ENCODE measurements at regions not wholly inside any gene's neighbourhood (a gene's known extent, or its start where the extent isn't known, plus 50 kb on each side); places are given as distances from the start of the nearest gene placed in this dataset.

DNA sequence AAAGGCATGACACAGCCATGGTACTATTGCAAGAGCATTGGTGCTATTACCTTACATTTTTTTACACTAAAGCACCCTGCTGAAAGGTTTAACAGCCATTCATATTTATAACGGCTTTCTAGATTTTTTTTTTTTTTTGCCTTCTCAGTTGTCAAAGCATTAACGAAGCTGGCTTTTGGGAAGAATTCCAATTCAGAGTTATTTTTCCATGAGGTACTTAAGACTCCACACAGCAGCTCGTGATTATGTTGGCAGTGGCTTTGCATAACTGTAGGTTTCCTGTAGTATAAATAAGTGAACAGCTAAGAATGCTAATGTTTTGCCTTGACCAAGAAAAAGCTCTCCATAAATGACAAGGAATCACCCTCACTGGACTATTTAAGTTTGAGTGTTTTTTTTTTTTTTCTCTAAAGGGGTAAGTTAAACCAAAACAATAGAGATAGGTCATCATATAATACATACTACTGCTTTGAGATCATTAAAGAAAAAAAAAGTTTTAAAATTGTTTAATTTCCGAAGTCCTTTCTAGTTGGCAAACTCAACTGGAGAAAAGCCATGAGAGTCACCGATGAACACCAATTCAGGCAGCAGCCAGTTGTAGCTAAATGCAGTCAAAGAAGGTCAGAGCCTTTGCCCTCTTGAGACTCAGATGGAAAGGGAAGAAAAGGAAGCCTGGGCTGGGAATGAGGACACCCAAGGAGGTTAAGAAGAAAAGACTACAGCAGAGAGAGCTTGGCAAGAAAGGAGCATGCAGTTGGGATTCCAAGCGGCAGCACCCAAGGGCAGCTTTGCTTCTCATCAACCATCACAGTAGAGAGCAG, 187.4 kb upstream of the NCKAP5 start:
- Histone ChIP-seq H3K4me3 (ENCODE audit: low read depth in 1 of 2, low read length in 2 of 2) (no peak overlapping the region), H3K9me3 (ENCODE audit: control insufficient read depth in 1 of 2, low read length in 2 of 2) (no peaks in the 10 kb centered on the region), H3K4me1 (ENCODE audit: control insufficient read depth in 1 of 2, insufficient read depth in 2 of 2, low read length in 2 of 2) (no peaks in the 10 kb centered on the region), H3K9ac (ENCODE audit: low read depth in 1 of 2, low read length in 2 of 2) (no peak overlapping the region), H3K27me3 (ENCODE audit: control insufficient read depth in 1 of 2, insufficient read depth in 2 of 2, low read length in 2 of 2) (no peaks in the 10 kb centered on the region), H3K36me3 (ENCODE audit: control insufficient read depth in 1 of 2, insufficient read depth in 2 of 2, low read length in 2 of 2) (no peaks in the 10 kb centered on the region), H3K27ac (ENCODE audit: low read depth, low read length) (no peak overlapping the region)

GRCh38 chr2:133756833-133757232, 188.6 kb upstream of the NCKAP5 start:
- no peaks in the 10 kb centered on the region for H3K36me3 ChIP-seq (ENCODE audit: control insufficient read depth in 1 of 2, insufficient read depth in 2 of 2, low read length in 2 of 2)
- H3K27me3 ChIP-seq (ENCODE audit: control insufficient read depth in 1 of 2, insufficient read depth in 2 of 2, low read length in 2 of 2), result no peaks in the 10 kb centered on the region
- no peaks in the 10 kb centered on the region for H3K9me3 ChIP-seq (ENCODE audit: control insufficient read depth in 1 of 2, low read length in 2 of 2)
- H3K4me1 ChIP-seq (ENCODE audit: control insufficient read depth in 1 of 2, insufficient read depth in 2 of 2, low read length in 2 of 2), result no peaks in the 10 kb centered on the region
- no peak overlapping the region for H3K27ac ChIP-seq (ENCODE audit: low read depth, low read length)
- H3K9ac ChIP-seq (ENCODE audit: low read depth in 1 of 2, low read length in 2 of 2), result no peak overlapping the region
- no peak overlapping the region for H3K4me3 ChIP-seq (ENCODE audit: low read depth in 1 of 2, low read length in 2 of 2)

DNA sequence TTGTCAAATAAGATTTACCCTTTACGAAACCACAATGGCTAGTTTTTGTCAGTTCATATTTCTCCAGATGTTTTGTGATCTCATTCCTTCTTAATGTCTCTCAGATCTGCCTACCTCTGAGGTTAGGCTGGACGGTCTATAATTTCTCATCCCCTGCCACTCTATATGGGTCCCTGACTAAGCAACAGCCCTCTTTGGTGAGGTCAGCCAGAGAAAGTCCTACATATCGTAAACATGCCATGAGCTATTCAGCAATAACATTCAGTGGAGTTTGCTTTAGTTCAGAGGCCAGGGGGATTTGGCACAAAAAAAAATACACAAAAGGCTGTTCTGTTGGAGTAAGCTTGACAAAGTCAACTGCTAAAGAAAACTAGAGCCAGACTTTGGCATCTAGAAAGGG, 192.1 kb upstream of the NCKAP5 start:
- H3K4me3 ChIP-seq (ENCODE audit: low read depth in 1 of 2, low read length in 2 of 2), result no peak overlapping the region
- no peaks in the 10 kb centered on the region for H3K9me3 ChIP-seq (ENCODE audit: control insufficient read depth in 1 of 2, low read length in 2 of 2)
- H3K27ac ChIP-seq (ENCODE audit: low read depth, low read length), result no peak overlapping the region
- no peak overlapping the region for H3K9ac ChIP-seq (ENCODE audit: low read depth in 1 of 2, low read length in 2 of 2)
- no peaks in the 10 kb centered on the region for H3K27me3 ChIP-seq (ENCODE audit: control insufficient read depth in 1 of 2, insufficient read depth in 2 of 2, low read length in 2 of 2)
- H3K36me3 ChIP-seq (ENCODE audit: control insufficient read depth in 1 of 2, insufficient read depth in 2 of 2, low read length in 2 of 2), result no peaks in the 10 kb centered on the region
- H3K4me1 ChIP-seq (ENCODE audit: control insufficient read depth in 1 of 2, insufficient read depth in 2 of 2, low read length in 2 of 2), result no peaks in the 10 kb centered on the region

- Histone ChIP-seq H3K27ac (ENCODE audit: low read depth, low read length) (no peak overlapping the region), H3K36me3 (ENCODE audit: control insufficient read depth in 1 of 2, insufficient read depth in 2 of 2, low read length in 2 of 2) (no peaks in the 10 kb centered on the region)
These were observed 197.4 kb upstream of the NCKAP5 start for GRCh38 chr2:133765658-133766057.

GRCh38 chr2:133766164-133766832, 198.0 kb upstream of the NCKAP5 start:
- H3K4me1 ChIP-seq (ENCODE audit: control insufficient read depth in 1 of 2, insufficient read depth in 2 of 2, low read length in 2 of 2), result no peaks in the 10 kb centered on the region
- H3K27me3 ChIP-seq (ENCODE audit: control insufficient read depth in 1 of 2, insufficient read depth in 2 of 2, low read length in 2 of 2), result no peaks in the 10 kb centered on the region
- H3K27ac ChIP-seq (ENCODE audit: low read depth, low read length), result no peak overlapping the region
- H3K9ac ChIP-seq (ENCODE audit: low read depth in 1 of 2, low read length in 2 of 2), result no peak overlapping the region
- H3K36me3 ChIP-seq (ENCODE audit: control insufficient read depth in 1 of 2, insufficient read depth in 2 of 2, low read length in 2 of 2), result no peaks in the 10 kb centered on the region
- no peak overlapping the region for H3K4me3 ChIP-seq (ENCODE audit: low read depth in 1 of 2, low read length in 2 of 2)
- H3K9me3 ChIP-seq (ENCODE audit: control insufficient read depth in 1 of 2, low read length in 2 of 2), result no peaks in the 10 kb centered on the region

More at GRCh38 chr2:133765658-133766057, 197.4 kb upstream of the NCKAP5 start:
- no peaks in the 10 kb centered on the region for H3K9me3 ChIP-seq (ENCODE audit: control insufficient read depth in 1 of 2, low read length in 2 of 2)
- H3K9ac ChIP-seq (ENCODE audit: low read depth in 1 of 2, low read length in 2 of 2), result no peak overlapping the region
- H3K4me3 ChIP-seq (ENCODE audit: low read depth in 1 of 2, low read length in 2 of 2), result no peak overlapping the region
- H3K27me3 ChIP-seq (ENCODE audit: control insufficient read depth in 1 of 2, insufficient read depth in 2 of 2, low read length in 2 of 2), result no peaks in the 10 kb centered on the region
- no peaks in the 10 kb centered on the region for H3K4me1 ChIP-seq (ENCODE audit: control insufficient read depth in 1 of 2, insufficient read depth in 2 of 2, low read length in 2 of 2)

DNA sequence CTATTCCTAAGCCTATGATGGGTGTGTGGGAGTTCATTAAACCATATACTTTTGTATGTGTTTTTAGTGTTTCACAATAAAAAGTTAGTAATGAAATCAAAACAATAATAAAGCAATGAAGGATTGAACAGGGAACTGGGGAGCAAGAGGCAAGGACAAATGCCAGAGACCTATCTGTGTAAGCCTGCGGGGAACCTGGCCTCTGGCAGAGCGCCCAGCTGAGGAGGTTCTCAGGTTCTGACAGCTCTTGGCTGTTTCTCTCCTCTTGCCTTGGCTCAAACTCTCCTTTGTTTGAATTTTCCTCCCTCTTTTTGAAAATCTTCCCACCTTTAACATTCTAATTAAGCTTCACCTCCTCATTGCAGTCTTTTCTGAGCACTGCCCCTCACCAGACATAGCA, 200.0 kb upstream of the NCKAP5 start:
- Histone ChIP-seq H3K36me3 (ENCODE audit: control insufficient read depth in 1 of 2, insufficient read depth in 2 of 2, low read length in 2 of 2) (no peaks in the 10 kb centered on the region), H3K4me1 (ENCODE audit: control insufficient read depth in 1 of 2, insufficient read depth in 2 of 2, low read length in 2 of 2) (no peaks in the 10 kb centered on the region), H3K4me3 (ENCODE audit: low read depth in 1 of 2, low read length in 2 of 2) (no peak overlapping the region), H3K27me3 (ENCODE audit: control insufficient read depth in 1 of 2, insufficient read depth in 2 of 2, low read length in 2 of 2) (no peaks in the 10 kb centered on the region), H3K9ac (ENCODE audit: low read depth in 1 of 2, low read length in 2 of 2) (no peak overlapping the region), H3K9me3 (ENCODE audit: control insufficient read depth in 1 of 2, low read length in 2 of 2) (no peaks in the 10 kb centered on the region), H3K27ac (ENCODE audit: low read depth, low read length) (no peak overlapping the region)

- Histone ChIP-seq H3K9ac (ENCODE audit: low read depth in 1 of 2, low read length in 2 of 2) (no peak overlapping the region), H3K27ac (ENCODE audit: low read depth, low read length) (no peak overlapping the region), H3K4me3 (ENCODE audit: low read depth in 1 of 2, low read length in 2 of 2) (no peak overlapping the region), H3K27me3 (ENCODE audit: control insufficient read depth in 1 of 2, insufficient read depth in 2 of 2, low read length in 2 of 2) (no peaks in the 10 kb centered on the region), H3K4me1 (ENCODE audit: control insufficient read depth in 1 of 2, insufficient read depth in 2 of 2, low read length in 2 of 2) (no peaks in the 10 kb centered on the region), H3K36me3 (ENCODE audit: control insufficient read depth in 1 of 2, insufficient read depth in 2 of 2, low read length in 2 of 2) (no peaks in the 10 kb centered on the region), H3K9me3 (ENCODE audit: control insufficient read depth in 1 of 2, low read length in 2 of 2) (no peaks in the 10 kb centered on the region)
These were observed 200.6 kb upstream of the NCKAP5 start for GRCh38 chr2:133768658-133769435.

GRCh38 chr2:133773854-133774653, 205.8 kb upstream of the NCKAP5 start:
- no peak overlapping the region for H3K27ac ChIP-seq (ENCODE audit: low read depth, low read length)
- H3K4me1 ChIP-seq (ENCODE audit: control insufficient read depth in 1 of 2, insufficient read depth in 2 of 2, low read length in 2 of 2), result no peaks in the 10 kb centered on the region
- H3K27me3 ChIP-seq (ENCODE audit: control insufficient read depth in 1 of 2, insufficient read depth in 2 of 2, low read length in 2 of 2), result no peaks in the 10 kb centered on the region
- H3K9ac ChIP-seq (ENCODE audit: low read depth in 1 of 2, low read length in 2 of 2), result no peak overlapping the region
- no peak overlapping the region for H3K4me3 ChIP-seq (ENCODE audit: low read depth in 1 of 2, low read length in 2 of 2)
- no peaks in the 10 kb centered on the region for H3K36me3 ChIP-seq (ENCODE audit: control insufficient read depth in 1 of 2, insufficient read depth in 2 of 2, low read length in 2 of 2)
- no peaks in the 10 kb centered on the region for H3K9me3 ChIP-seq (ENCODE audit: control insufficient read depth in 1 of 2, low read length in 2 of 2)

DNA sequence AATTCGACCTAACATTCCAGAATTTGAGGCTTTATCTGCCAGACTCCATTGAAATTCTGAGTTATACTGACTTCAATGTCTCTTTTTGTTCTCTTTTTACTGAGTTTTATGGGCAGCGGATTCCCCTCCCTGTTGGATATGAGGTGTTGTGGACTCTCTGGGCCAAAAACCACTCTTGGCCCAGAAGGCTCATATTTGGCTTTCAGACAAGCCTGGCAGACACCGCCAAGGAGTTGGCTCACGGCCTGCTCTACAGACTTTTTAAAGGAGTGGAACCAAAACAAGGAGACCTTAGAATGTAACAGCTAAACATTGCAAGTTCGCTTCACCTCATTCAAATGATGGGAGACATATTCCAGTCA, 206.4 kb upstream of the NCKAP5 start:
- no peak overlapping the region for H3K9ac ChIP-seq (ENCODE audit: low read depth in 1 of 2, low read length in 2 of 2)
- H3K27ac ChIP-seq (ENCODE audit: low read depth, low read length), result no peak overlapping the region
- no peaks in the 10 kb centered on the region for H3K36me3 ChIP-seq (ENCODE audit: control insufficient read depth in 1 of 2, insufficient read depth in 2 of 2, low read length in 2 of 2)
- H3K4me3 ChIP-seq (ENCODE audit: low read depth in 1 of 2, low read length in 2 of 2), result no peak overlapping the region
- no peaks in the 10 kb centered on the region for H3K27me3 ChIP-seq (ENCODE audit: control insufficient read depth in 1 of 2, insufficient read depth in 2 of 2, low read length in 2 of 2)
- H3K4me1 ChIP-seq (ENCODE audit: control insufficient read depth in 1 of 2, insufficient read depth in 2 of 2, low read length in 2 of 2), result no peaks in the 10 kb centered on the region
- no peaks in the 10 kb centered on the region for H3K9me3 ChIP-seq (ENCODE audit: control insufficient read depth in 1 of 2, low read length in 2 of 2)

All from duodenal mucosa (tissue), 2 donors.